ENCODE measurements at regions not wholly inside any gene's neighbourhood (a gene's known extent, or its start where the extent isn't known, plus 50 kb on each side); places are given as distances from the start of the nearest gene placed in this dataset.

DNA sequence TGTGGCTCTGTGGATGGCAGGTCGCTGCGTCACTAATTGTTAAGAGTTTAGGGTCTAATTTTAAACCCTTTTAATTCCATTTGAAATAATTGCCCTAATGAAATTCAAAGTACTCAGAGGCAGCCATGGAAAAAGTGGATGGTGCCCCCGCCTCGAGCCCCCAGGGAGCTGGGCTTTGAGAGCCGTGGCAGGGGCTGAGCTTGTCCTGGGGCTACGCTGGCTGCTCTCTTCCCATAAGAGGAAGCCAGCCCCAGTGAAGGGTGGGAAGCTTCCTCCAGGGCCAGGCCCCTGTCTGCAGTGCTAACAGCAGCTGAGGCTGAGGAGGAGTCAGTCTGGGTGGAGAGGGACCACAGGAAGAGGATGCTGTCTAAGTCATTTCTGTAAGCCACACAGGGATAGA is 315.0 kb upstream of the POU3F1 start:
- ChIA-PET CTCF (no interaction called here), POLR2A (no interaction called here)
- H4K20me1 ChIP-seq (replicated peaks; ENCODE audit: control insufficient read depth, extremely low read depth, insufficient read depth, low read length): no peaks in the 10 kb centered on the region
- BruUV-seq (replicated peaks): no TSS peak
- H2AFZ ChIP-seq (ENCODE audit: low read depth, low read length): no peak overlapping the region
- no peaks in the 10 kb centered on the region for H3K9me1 ChIP-seq (replicated peaks; ENCODE audit: control insufficient read depth, extremely low read depth, insufficient read depth, low read length)
- no peaks in the 10 kb centered on the region for H3K9me3 ChIP-seq (replicated peaks; ENCODE audit: control insufficient read depth, insufficient read depth, low read length)
- intact Hi-C loops (cut with micrococcal nuclease) (no loop called here), dilution Hi-C loops (cut with MboI; ENCODE audit: extremely low pct_ligation_motif_present, low sequenced_read_pairs) (no loop called here)
- no peaks in the 10 kb centered on the region for H3K79me2 ChIP-seq (ENCODE audit: control insufficient read depth, insufficient read depth, low read length)
- H3K4me2 ChIP-seq (ENCODE audit: insufficient read depth, low read length): no peak overlapping the region
- FAIRE-seq (no peak), DNase-seq (ENCODE audit: low read depth, low spot score) (no peak)
- H3K27ac ChIP-seq (ENCODE audit: insufficient read depth, low read depth, low read length): no peak overlapping the region
- H3K27me3 ChIP-seq (ENCODE audit: control insufficient read depth in 2 of 2, insufficient read depth in 2 of 2, low read length in 2 of 2): no peaks in the 10 kb centered on the region
- H3K4me1 ChIP-seq (ENCODE audit: control insufficient read depth, extremely low read depth, insufficient read depth, low read length): no peaks in the 10 kb centered on the region
- TF ChIP-seq JUN (IDR thresholded peaks at IDR 0.05; ENCODE audit: borderline replicate concordance, insufficient read depth, insufficient read length, low read depth) (no peak), GATA2 (IDR thresholded peaks at IDR 0.05; ENCODE audit: insufficient read depth, insufficient read length, low read depth, low read length) (no peak), FOS (IDR thresholded peaks at IDR 0.05; ENCODE audit: borderline replicate concordance, insufficient read depth, low read length) (no peak), POLR2A (IDR thresholded peaks at IDR 0.05; ENCODE audit: low read depth, low read length) (no peak), EZH2 (IDR thresholded peaks at IDR 0.05; ENCODE audit: borderline replicate concordance, low read depth, low read length, severe bottlenecking) (no peak)
- TF ChIP-seq, protein P1, sequence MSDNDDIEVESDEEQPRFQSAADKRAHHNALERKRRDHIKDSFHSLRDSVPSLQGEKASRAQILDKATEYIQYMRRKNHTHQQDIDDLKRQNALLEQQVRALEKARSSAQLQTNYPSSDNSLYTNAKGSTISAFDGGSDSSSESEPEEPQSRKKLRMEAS (IDR thresholded peaks at IDR 0.05; ENCODE audit: insufficient read depth, insufficient read length): no peak
- no peak overlapping the region for H3K9ac ChIP-seq (replicated peaks; ENCODE audit: extremely low read depth, insufficient read depth, low read length)
- H3K36me3 ChIP-seq (ENCODE audit: control insufficient read depth in 2 of 2, extremely low read depth in 1 of 2, insufficient read depth in 2 of 2, low read length in 2 of 2): no peaks in the 10 kb centered on the region
- H3K4me3 ChIP-seq (replicated peaks in 1 of 3; ENCODE audit: insufficient read depth in 1 of 3, low read depth in 1 of 3, low read length in 3 of 3): no peak overlapping the region

DNA sequence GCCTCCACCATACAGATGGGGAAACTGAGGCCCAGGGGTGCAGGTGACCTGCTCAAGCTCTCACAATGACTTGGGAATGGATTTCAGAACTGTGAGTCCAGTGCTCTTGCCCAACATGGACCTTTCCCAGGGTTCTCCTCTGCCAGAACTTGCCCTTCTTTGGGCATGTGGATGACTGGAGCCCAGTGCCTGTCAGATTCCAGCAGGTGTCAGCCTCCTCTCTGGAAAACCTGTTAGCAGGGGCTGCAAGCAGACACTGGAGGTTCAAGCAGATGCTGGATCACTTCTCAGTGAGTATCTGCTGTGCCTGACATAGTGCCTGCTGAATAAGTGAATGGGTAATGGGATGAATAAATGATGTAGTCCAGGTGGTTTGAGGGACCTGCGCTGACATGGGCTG is 314.2 kb upstream of the POU3F1 start:
- intact Hi-C loops (cut with micrococcal nuclease) (no loop called here), dilution Hi-C loops (cut with MboI; ENCODE audit: extremely low pct_ligation_motif_present, low sequenced_read_pairs) (no loop called here)
- H3K27me3 ChIP-seq (ENCODE audit: control insufficient read depth in 2 of 2, insufficient read depth in 2 of 2, low read length in 2 of 2): no peaks in the 10 kb centered on the region
- no peaks in the 10 kb centered on the region for H3K9me1 ChIP-seq (replicated peaks; ENCODE audit: control insufficient read depth, extremely low read depth, insufficient read depth, low read length)
- H2AFZ ChIP-seq (ENCODE audit: low read depth, low read length): no peak overlapping the region
- no peak overlapping the region for H3K4me2 ChIP-seq (ENCODE audit: insufficient read depth, low read length)
- H3K36me3 ChIP-seq (ENCODE audit: control insufficient read depth in 2 of 2, extremely low read depth in 1 of 2, insufficient read depth in 2 of 2, low read length in 2 of 2): no peaks in the 10 kb centered on the region
- CTCF ChIA-PET: no interaction called here
- BruUV-seq (replicated peaks): no TSS peak
- no peak overlapping the region for H3K4me3 ChIP-seq (replicated peaks in 1 of 3; ENCODE audit: insufficient read depth in 1 of 3, low read depth in 1 of 3, low read length in 3 of 3)
- TF ChIP-seq, protein P1 (IDR thresholded peaks at IDR 0.05; ENCODE audit: insufficient read depth, insufficient read length): no peak
- TF ChIP-seq EZH2 (IDR thresholded peaks at IDR 0.05; ENCODE audit: borderline replicate concordance, low read depth, low read length, severe bottlenecking) (no peak), POLR2AphosphoS5 (IDR thresholded peaks at IDR 0.05; ENCODE audit: insufficient read depth, low read depth, low read length) (no peak), GATA2 (IDR thresholded peaks at IDR 0.05; ENCODE audit: insufficient read depth, insufficient read length, low read depth, low read length) (no peak), FOS (IDR thresholded peaks at IDR 0.05; ENCODE audit: borderline replicate concordance, insufficient read depth, low read length) (no peak), POLR2A (IDR thresholded peaks at IDR 0.05; ENCODE audit: low read depth, low read length) (no peak), MYC (IDR thresholded peaks at IDR 0.05; ENCODE audit: low read depth, low read length) (no peak), JUN (IDR thresholded peaks at IDR 0.05; ENCODE audit: borderline replicate concordance, insufficient read depth, insufficient read length, low read depth) (no peak)
- TF ChIP-seq, protein P2, sequence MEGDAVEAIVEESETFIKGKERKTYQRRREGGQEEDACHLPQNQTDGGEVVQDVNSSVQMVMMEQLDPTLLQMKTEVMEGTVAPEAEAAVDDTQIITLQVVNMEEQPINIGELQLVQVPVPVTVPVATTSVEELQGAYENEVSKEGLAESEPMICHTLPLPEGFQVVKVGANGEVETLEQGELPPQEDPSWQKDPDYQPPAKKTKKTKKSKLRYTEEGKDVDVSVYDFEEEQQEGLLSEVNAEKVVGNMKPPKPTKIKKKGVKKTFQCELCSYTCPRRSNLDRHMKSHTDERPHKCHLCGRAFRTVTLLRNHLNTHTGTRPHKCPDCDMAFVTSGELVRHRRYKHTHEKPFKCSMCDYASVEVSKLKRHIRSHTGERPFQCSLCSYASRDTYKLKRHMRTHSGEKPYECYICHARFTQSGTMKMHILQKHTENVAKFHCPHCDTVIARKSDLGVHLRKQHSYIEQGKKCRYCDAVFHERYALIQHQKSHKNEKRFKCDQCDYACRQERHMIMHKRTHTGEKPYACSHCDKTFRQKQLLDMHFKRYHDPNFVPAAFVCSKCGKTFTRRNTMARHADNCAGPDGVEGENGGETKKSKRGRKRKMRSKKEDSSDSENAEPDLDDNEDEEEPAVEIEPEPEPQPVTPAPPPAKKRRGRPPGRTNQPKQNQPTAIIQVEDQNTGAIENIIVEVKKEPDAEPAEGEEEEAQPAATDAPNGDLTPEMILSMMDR (IDR thresholded peaks at IDR 0.05; ENCODE audit: extremely low read depth in 1 of 2, insufficient read depth in 1 of 2, low read depth in 1 of 2, low read length in 2 of 2): no peak
- H3K27ac ChIP-seq (ENCODE audit: insufficient read depth, low read depth, low read length): no peak overlapping the region
- no peak for FAIRE-seq
- no peak overlapping the region for H3K9ac ChIP-seq (replicated peaks; ENCODE audit: extremely low read depth, insufficient read depth, low read length)
- no peaks in the 10 kb centered on the region for H4K20me1 ChIP-seq (replicated peaks; ENCODE audit: control insufficient read depth, extremely low read depth, insufficient read depth, low read length)
- no peaks in the 10 kb centered on the region for H3K79me2 ChIP-seq (ENCODE audit: control insufficient read depth, insufficient read depth, low read length)
- H3K4me1 ChIP-seq (ENCODE audit: control insufficient read depth, extremely low read depth, insufficient read depth, low read length): no peaks in the 10 kb centered on the region
- POLR2A ChIA-PET: no interaction called here
- H3K9me3 ChIP-seq (replicated peaks; ENCODE audit: control insufficient read depth, insufficient read depth, low read length): no peaks in the 10 kb centered on the region
- DNase-seq (ENCODE audit: low read depth, low spot score): no peak
